ENCODE measurements at regions not wholly inside any gene's neighbourhood (a gene's known extent, or its start where the extent isn't known, plus 50 kb on each side); places are given as distances from the start of the nearest gene placed in this dataset.

GRCh38 chr15:94059013-94059587, 172.3 kb upstream of the MCTP2 start:
- no peak for DNase-seq (ENCODE audit: low read depth in 1 of 2, low spot score in 1 of 2)

DNA sequence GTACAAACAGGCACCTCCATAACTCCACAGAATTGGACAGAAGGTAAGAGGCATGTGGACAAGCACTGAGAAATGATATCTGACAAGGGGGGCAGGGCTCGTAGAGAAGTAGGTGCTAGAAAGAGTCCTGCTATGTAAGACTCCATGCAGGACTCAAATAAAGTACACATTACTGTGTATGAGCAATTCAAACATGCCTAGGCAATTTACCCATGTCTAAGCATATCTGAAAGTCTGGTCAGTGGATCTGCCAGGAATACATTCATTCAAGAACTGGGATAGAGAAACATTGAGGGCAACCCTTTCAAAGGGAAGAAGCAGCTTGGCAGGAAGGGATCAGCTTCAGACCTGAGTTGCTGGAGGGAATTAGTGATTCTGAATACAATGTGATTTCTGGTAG, 174.1 kb upstream of the MCTP2 start:
- DNase-seq (ENCODE audit: low read depth in 1 of 2, low spot score in 1 of 2), result no peak

- DNase-seq (ENCODE audit: low read depth in 1 of 2, low spot score in 1 of 2), result no peak
Measured at GRCh38 chr15:94056314-94056713, 175.0 kb upstream of the MCTP2 start.

GRCh38 chr15:94053626-94054025, 177.7 kb upstream of the MCTP2 start:
- DNase-seq (ENCODE audit: low read depth in 1 of 2, low spot score in 1 of 2), result no peak

GRCh38 chr15:94052711-94053110, 178.7 kb upstream of the MCTP2 start:
- no peak for DNase-seq (ENCODE audit: low read depth in 1 of 2, low spot score in 1 of 2)

- DNase-seq (ENCODE audit: low read depth in 1 of 2, low spot score in 1 of 2), result no peak
Measured at GRCh38 chr15:94047566-94047965, 183.8 kb upstream of the MCTP2 start.

- no peak for DNase-seq (ENCODE audit: low read depth in 1 of 2, low spot score in 1 of 2)
Measured at GRCh38 chr15:94042180-94042928, 189.0 kb upstream of the MCTP2 start.

GRCh38 chr15:94041746-94042145, 189.6 kb upstream of the MCTP2 start:
- DNase-seq (ENCODE audit: low read depth in 1 of 2, low spot score in 1 of 2), result no peak

GRCh38 chr15:94040541-94041248, 190.7 kb upstream of the MCTP2 start:
- DNase-seq (ENCODE audit: low read depth in 1 of 2, low spot score in 1 of 2), result no peak

DNA sequence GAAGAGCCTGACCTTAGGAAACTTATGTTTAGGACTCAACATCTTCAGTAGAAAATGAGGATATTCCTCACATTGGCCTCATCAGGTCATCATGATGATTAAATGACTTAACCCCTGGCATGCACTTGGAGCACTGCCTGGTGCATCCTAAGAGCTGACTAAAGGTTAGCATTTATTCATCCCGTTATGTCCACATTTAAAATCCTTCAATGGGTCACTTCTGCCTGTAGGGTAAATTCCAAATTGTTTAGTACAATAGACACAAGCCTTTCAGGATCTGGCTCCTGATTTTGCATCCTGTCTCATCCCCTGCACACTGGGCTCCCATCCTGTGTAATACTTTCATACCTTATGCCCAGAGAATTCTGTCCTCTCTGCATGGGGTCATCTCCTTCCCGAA, 195.2 kb upstream of the MCTP2 start:
- no peak for DNase-seq (ENCODE audit: low read depth in 1 of 2, low spot score in 1 of 2)

- no peak for DNase-seq (ENCODE audit: low read depth in 1 of 2, low spot score in 1 of 2)
Measured at GRCh38 chr15:94033683-94034020, 197.7 kb upstream of the MCTP2 start.

DNA sequence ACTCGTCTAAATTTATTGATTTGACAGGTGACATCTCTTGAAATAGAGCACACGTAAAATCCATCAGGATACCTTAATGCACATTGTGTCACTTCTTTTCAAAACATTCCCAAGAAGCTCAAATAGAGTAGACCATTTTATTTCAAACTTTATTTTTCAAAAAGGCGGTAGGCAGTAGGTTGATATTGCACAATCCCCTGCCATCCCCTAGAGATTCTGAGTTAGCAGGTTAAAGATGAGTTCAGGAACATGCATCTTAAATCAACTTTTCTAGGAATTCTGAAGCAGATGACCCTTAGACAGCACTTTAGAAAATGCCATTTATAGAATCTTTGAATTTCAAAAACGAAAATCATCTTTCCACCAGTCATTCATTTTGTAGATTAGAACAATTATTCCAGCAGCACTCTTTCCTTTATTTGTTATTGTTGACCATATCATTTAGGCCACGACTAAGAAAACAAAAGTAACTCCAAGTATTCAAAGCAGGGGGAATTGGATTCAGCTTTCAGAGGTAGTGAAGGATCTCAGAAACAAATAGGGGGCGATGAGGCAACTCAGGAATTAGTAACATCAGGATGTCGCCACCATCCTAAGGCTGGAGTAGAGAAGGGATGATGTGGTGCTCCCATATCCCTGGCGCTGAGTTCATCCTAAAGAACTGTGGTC, 198.2 kb upstream of the MCTP2 start:
- DNase-seq (ENCODE audit: low read depth in 1 of 2, low spot score in 1 of 2), result no peak

DNA sequence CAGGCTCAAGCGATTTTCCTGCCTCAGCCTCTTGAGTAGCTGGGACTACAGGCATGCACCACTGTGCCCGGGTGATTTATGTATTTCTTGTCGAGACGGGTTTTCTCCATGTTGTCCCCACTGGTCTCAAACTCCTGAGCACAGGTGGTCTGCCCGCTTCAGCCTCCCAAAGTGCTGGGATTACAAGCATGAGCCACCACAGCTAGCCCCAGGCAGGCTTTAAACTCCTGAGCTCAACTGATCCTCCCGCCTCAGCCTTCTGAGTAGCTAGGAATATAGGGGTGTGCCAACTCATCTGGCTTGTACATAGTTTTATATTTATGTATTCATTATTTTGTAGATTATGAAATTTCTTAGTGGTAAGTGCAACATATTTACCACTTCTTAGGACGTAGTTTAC, 198.8 kb upstream of the MCTP2 start:
- DNase-seq (ENCODE audit: low read depth in 1 of 2, low spot score in 1 of 2), result no peak

GRCh38 chr15:94031072-94031471, 200.3 kb upstream of the MCTP2 start:
- no peak for DNase-seq (ENCODE audit: low read depth in 1 of 2, low spot score in 1 of 2)

- no peak for DNase-seq (ENCODE audit: low read depth in 1 of 2, low spot score in 1 of 2)
Measured at GRCh38 chr15:94029495-94029894, 201.9 kb upstream of the MCTP2 start.

DNA sequence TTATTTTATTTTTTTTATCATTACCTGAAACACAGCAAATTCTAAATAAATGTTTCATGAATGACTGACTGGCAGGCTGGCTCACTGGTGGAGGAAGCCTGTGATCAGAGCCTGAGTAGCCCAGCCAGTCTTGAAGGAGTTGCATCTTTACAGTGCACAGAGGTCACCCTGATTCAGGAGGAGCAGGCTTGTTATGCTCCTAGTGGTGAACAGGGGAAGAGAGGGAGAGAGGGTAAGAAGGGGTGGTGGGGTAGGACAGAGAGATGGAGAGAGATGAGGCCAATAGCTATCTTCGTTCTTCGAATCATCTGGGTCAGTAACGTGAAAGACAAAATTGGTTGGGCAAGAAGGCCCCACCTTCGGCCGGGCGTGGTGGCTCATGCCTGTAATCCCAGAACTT, 202.6 kb upstream of the MCTP2 start:
- no peak for DNase-seq (ENCODE audit: low read depth in 1 of 2, low spot score in 1 of 2)

DNA sequence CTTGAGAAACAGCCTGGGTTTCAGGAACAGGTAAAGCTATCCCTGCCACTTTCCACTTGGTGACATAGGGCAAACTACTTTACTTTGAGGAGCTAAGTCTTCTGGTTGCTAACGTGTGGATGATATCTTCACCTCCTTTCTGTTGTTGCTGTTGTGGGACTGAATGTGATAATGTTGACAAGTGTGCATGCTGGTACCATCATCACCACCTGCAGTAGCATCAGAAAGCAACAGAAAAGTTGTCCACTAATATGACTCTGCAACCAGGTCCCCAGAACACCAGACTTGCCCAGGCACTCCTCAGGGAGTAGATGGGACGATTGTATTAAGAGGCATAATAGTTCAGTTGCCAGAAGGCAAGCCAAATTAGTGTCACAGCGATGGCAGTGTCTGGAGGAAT, 203.2 kb upstream of the MCTP2 start:
- no peak for DNase-seq (ENCODE audit: low read depth in 1 of 2, low spot score in 1 of 2)

DNA sequence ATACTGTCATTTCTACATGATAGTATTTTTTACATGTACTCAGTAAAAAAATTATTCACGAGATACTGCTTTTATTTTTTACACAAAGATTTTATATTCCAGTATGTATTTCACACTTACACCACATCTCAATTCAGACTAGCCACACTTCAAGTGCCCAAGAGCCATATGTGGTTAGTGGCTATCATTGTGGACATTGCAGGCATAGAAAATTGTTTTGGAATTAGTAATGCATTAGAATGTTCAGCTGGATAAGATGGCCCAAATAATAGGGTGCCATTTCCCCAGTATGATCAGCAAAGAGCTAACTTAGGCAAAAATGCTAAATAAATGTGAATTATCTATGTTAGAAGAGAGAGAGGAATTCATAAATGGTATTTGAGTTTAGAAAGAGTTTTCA, 203.8 kb upstream of the MCTP2 start:
- no peak for DNase-seq (ENCODE audit: low read depth in 1 of 2, low spot score in 1 of 2)

DNA sequence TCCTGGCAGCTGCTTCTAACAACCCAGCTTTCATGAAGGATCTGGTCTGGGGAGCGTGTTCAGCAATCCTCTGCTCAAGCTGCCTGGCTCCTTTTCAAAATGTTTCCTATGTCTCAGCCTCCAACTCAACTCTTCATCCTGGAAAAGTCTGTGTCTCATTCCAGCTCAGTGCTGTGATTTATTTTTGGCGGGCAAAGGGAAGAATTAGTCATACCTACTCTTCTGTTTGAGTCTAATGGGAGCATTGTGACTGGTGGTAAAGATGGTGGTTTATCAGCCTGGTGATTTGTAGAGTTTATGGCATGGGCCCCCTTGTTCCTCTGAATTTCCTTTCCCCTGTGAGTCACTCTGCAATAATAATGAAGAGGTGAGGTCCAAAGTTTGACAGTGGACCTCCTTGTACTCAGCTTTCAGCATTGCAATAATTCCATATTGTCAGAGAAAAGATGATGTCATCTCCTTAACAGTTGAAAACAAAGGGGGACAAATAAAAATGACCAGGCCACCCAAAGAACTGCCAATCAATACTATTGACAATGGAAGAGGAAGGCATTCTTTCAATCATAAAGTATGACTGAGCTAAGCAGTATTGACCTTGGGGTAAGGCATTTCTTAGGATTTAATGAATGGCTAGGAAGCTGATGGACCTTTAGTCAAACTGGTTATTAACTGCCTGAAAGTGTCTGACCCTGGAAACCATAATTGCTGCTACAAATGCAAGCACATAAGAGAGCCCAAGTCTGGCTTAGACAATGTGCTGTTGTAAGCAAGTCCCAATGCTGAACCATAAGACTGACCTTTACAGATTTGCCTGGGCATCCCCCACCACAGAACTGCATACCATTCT, 204.7 kb upstream of the MCTP2 start:
- no peak for DNase-seq (ENCODE audit: low read depth in 1 of 2, low spot score in 1 of 2)

GRCh38 chr15:94023531-94023930, 207.8 kb upstream of the MCTP2 start:
- no peak for DNase-seq (ENCODE audit: low read depth in 1 of 2, low spot score in 1 of 2)

DNA sequence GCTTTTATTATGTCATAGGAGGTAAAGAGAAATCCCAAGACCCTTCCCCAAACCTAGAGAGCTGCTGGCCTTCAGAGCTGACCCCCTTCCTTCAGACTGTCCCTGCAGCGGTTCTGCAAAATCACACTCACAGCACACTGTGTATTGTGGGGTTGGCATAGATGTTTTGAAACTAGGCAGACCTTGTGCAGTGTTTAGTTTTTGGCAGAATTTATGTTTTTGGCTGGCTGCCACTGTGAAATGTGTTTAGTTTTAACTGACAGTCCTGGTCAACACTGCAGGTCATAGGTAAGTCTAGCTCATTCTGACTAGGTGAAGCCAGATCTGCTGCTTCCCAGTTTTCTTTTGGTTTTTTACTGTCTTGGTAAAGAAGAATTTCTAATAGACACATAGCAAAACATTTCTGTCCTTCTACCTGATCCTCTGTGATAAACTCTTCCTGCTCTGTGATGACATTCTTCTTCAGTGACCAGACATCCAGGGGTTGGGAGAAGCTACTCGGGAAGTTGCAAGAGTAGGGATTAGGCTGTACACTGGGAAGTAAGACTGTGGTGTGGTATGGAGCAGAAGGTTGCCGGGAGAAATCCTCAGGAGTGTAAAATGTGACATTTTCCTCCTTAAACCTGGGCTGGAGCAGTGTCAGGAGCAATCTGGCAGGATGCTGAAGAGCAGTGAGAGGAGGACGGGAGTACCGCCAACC, 209.6 kb upstream of the MCTP2 start:
- DNase-seq (ENCODE audit: low read depth in 1 of 2, low spot score in 1 of 2), result no peak
